H1 (cell line): ENCODE measurements at regions not wholly inside any gene's neighbourhood (a gene's known extent, or its start where the extent isn't known, plus 50 kb on each side); places are given as distances from the start of the nearest gene placed in this dataset.

Experiments
- CTCF ChIA-PET: fragments of 300-600 bp; sonication (Branson Sonifier 250); formaldehyde crosslinking; loops from one replicate; lab custom pipeline; 2021; ENCODE audit not compliant: partially characterized antibody; lab: Charles Lee
- POLR2A ChIA-PET: fragments of 300-600 bp; sonication (Branson Sonifier 250); formaldehyde crosslinking; loops from one replicate; lab custom pipeline; 2021; ENCODE audit warnings: inconsistent platforms; ENCODE audit not compliant: partially characterized antibody; lab: Charles Lee
- DNase-seq, 2 experiments: peaks; one replicate each; pipeline versions ENCODE4 v3.0.0 to v3.0.0-alpha.2; 2010 to 2022; ENCODE audit warnings: low spot score in 2 of 2, low read depth in 1 of 2, mixed read lengths in 1 of 2
- FAIRE-seq: peaks from 2 replicates; lab custom pipeline; 2011; peaks lifted over from hg19 to GRCh38; lab: Jason Lieb, UNC
- H2AFZ ChIP-seq: 2 replicates; pipeline ENCODE4 v1.8.1; 2012; ENCODE audit warnings: low read length, inconsistent platforms
- H2AK5ac ChIP-seq: 2 replicates; pipeline ENCODE4 v1.6.1; 2013; ENCODE audit warnings: low read depth, low read length
- H2BK120ac ChIP-seq: replicated peaks from 2 replicates; pipeline ENCODE3; 2013; ENCODE audit warnings: low read depth, low read length, inconsistent platforms
- H2BK12ac ChIP-seq: 2 replicates; pipeline ENCODE4 v1.6.1; 2013; ENCODE audit warnings: low read depth, low read length
- H2BK15ac ChIP-seq: 2 replicates; pipeline ENCODE4 v1.6.1; 2013; ENCODE audit warnings: low read length
- H2BK20ac ChIP-seq: 2 replicates; pipeline ENCODE4 v1.6.1; 2013; ENCODE audit warnings: low read length
- H2BK5ac ChIP-seq: 2 replicates; pipeline ENCODE4 v1.6.1; 2013; ENCODE audit warnings: low read depth, low read length
- H3K14ac ChIP-seq: 2 replicates; pipeline ENCODE4 v1.6.1; 2013; ENCODE audit warnings: inconsistent platforms; ENCODE audit not compliant: insufficient read length
- H3K18ac ChIP-seq: 2 replicates; pipeline ENCODE4 v1.6.1; 2013; ENCODE audit warnings: low read length; ENCODE audit errors: extremely low read depth
- H3K23ac ChIP-seq: 2 replicates; pipeline ENCODE4 v1.6.1; 2013; ENCODE audit warnings: inconsistent platforms; ENCODE audit not compliant: insufficient read length
- H3K23me2 ChIP-seq: 2 replicates; pipeline ENCODE4 v1.6.1; 2013; ENCODE audit warnings: low read depth, low read length
- H3K27ac ChIP-seq: 2 replicates; pipeline ENCODE4 v1.6.1; 2011; ENCODE audit warnings: low read depth, low read length, inconsistent platforms
- H3K27me3 ChIP-seq, 4 experiments: replicated peaks in 1 of 4; 1 replicate in 1 of 4; 2 replicates in 3 of 4; pipeline versions ENCODE4 v1.6.1 to v1.8.1; 2011 to 2013; ENCODE audit warnings: low read length in 3 of 4, mild to moderate bottlenecking in 3 of 4, inconsistent platforms in 2 of 4, mixed read lengths in 2 of 4, moderate library complexity in 1 of 4; ENCODE audit not compliant: control insufficient read depth in 3 of 4, insufficient read depth in 3 of 4; ENCODE audit errors: extremely low read depth in 1 of 4
- H3K36me3 ChIP-seq, 4 experiments: 2 replicates each; pipeline versions ENCODE4 v1.6.1 to v1.8.1; 2011 to 2013; ENCODE audit warnings: mild to moderate bottlenecking in 4 of 4, low read length in 3 of 4, moderate library complexity in 2 of 4, control low read depth in 1 of 4, inconsistent platforms in 1 of 4; ENCODE audit not compliant: insufficient read depth in 4 of 4, control insufficient read depth in 2 of 4
- H3K4ac ChIP-seq: replicated peaks from 2 replicates; pipeline ENCODE3; 2013; ENCODE audit warnings: low read length, low read depth, mixed read lengths, inconsistent platforms; ENCODE audit not compliant: insufficient read length
- H3K4me1 ChIP-seq, 4 experiments: replicated peaks in 1 of 4; 1 replicate in 1 of 4; 2 replicates in 3 of 4; pipeline versions ENCODE4 v1.6.1 to v1.8.1; 2011 to 2013; ENCODE audit warnings: low read length in 3 of 4, inconsistent platforms in 2 of 4, mixed read lengths in 1 of 4; ENCODE audit not compliant: insufficient read depth in 4 of 4, control insufficient read depth in 3 of 4
- H3K4me2 ChIP-seq, 2 experiments: 2 replicates each; pipeline versions ENCODE4 v1.6.1 to v1.8.1; 2011 to 2013; ENCODE audit warnings: low read depth in 2 of 2, low read length in 2 of 2, control low read depth in 1 of 2, inconsistent platforms in 1 of 2, mild to moderate bottlenecking in 1 of 2; ENCODE audit not compliant: insufficient read depth in 1 of 2
- H3K4me3 ChIP-seq, 4 experiments: fragments of 200-600, 300-600 bp in 1 of 4; sonication (generic), shearing (Covaris generic), sonication (Bioruptor Twin) in 1 of 4; 2 replicates each; pipeline versions ENCODE4 v1.5.1 to v1.8.1; 2011 to 2016; ENCODE audit warnings: low read length in 4 of 4, low read depth in 3 of 4, control low read depth in 2 of 4, inconsistent platforms in 2 of 4, mild to moderate bottlenecking in 2 of 4, mixed read lengths in 1 of 4, moderate library complexity in 1 of 4; ENCODE audit not compliant: insufficient read depth in 2 of 4; ENCODE audit errors: extremely low read depth in 1 of 4
- H3K56ac ChIP-seq: replicated peaks from 2 replicates; pipeline ENCODE3; 2013; ENCODE audit warnings: low read depth, mild to moderate bottlenecking, mixed read lengths, low read length, inconsistent platforms; ENCODE audit not compliant: insufficient read length
- H3K79me1 ChIP-seq: 2 replicates; pipeline ENCODE4 v1.6.1; 2013; ENCODE audit warnings: low read depth, low read length, control low read depth
- H3K79me2 ChIP-seq, 2 experiments: 2 replicates each; pipeline versions ENCODE4 v1.6.1 to v1.8.1; 2012 to 2013; ENCODE audit warnings: low read length in 2 of 2, mild to moderate bottlenecking in 2 of 2, inconsistent platforms in 1 of 2; ENCODE audit not compliant: insufficient read depth in 2 of 2, control insufficient read depth in 1 of 2
- H3K9ac ChIP-seq, 4 experiments: replicated peaks in 1 of 4; 1 replicate in 1 of 4; 2 replicates in 3 of 4; pipeline versions ENCODE4 v1.6.1 to v1.8.1; 2011 to 2013; ENCODE audit warnings: low read depth in 3 of 4, low read length in 3 of 4, control low read depth in 2 of 4, mild to moderate bottlenecking in 2 of 4, moderate library complexity in 2 of 4, inconsistent platforms in 1 of 4; ENCODE audit errors: extremely low read depth in 1 of 4
- H3K9me3 ChIP-seq, 2 experiments: 2 replicates each; pipeline versions ENCODE4 v1.6.1 to v1.8.1; 2012 to 2013; ENCODE audit warnings: mild to moderate bottlenecking in 2 of 2, moderate library complexity in 2 of 2, control low read depth in 1 of 2, inconsistent platforms in 1 of 2, low read depth in 1 of 2, low read length in 1 of 2, mixed read lengths in 1 of 2; ENCODE audit not compliant: insufficient read depth in 2 of 2
- H4K20me1 ChIP-seq, 2 experiments: replicated peaks in 1 of 2; 2 replicates each; pipeline versions ENCODE3 to v1.8.1; 2011 to 2013; ENCODE audit warnings: inconsistent platforms in 2 of 2, low read length in 2 of 2, mild to moderate bottlenecking in 1 of 2; ENCODE audit not compliant: insufficient read depth in 2 of 2, control insufficient read depth in 1 of 2
- H4K5ac ChIP-seq: 2 replicates; pipeline ENCODE4 v1.6.1; 2013; ENCODE audit warnings: low read length, low read depth, mixed read lengths, inconsistent platforms; ENCODE audit not compliant: insufficient read length
- H4K8ac ChIP-seq: 2 replicates; pipeline ENCODE4 v1.8.0; 2013; ENCODE audit warnings: mild to moderate bottlenecking, moderate library complexity, low read length, inconsistent platforms; ENCODE audit not compliant: insufficient read depth; ENCODE audit errors: extremely low read depth
- H4K91ac ChIP-seq: replicated peaks from 2 replicates; pipeline ENCODE3; 2013; ENCODE audit warnings: low read length, mixed read lengths, inconsistent platforms; ENCODE audit not compliant: insufficient read length
- CHD7 ChIP-seq: fragments of 300-600 bp; sonication (generic); IDR thresholded peaks from 2 replicates; pipeline ENCODE4 v1.7.1; 2012; ENCODE audit warnings: low read length, moderate library complexity, mild to moderate bottlenecking, inconsistent platforms; ENCODE audit not compliant: insufficient replicate concordance
- WGBS, 2 experiments: shearing (Covaris generic) in 1 of 2; methylation state at CpG; one replicate each; pipeline versions ENCODE4 v1.1.6 to v1.1.7; 2013 to 2015; ENCODE audit warnings: low lambda C conversion rate in 2 of 2, mixed read lengths in 2 of 2, inconsistent platforms in 1 of 2, low coverage in 1 of 2, missing lambda C conversion rate in 1 of 2; ENCODE audit not compliant: insufficient replicate concordance in 2 of 2, insufficient coverage in 1 of 2, insufficient read length in 1 of 2; ENCODE audit errors: extremely low coverage in 1 of 2, missing lambda C conversion rate in 1 of 2; 5-methylcytosine and 5-hydroxymethylcytosine counted together

GRCh38 chr5:113817683-113818082, 304.2 kb downstream of the YTHDC2 start:
- Histone ChIP-seq H4K8ac (no peak overlapping the region), H3K27ac (no peak overlapping the region), H2BK120ac (no peak overlapping the region), H2AK5ac (no peak overlapping the region), H2BK5ac (no peak overlapping the region), H4K20me1 (no peaks in the 10 kb centered on the region), H3K79me2 (no peaks in the 10 kb centered on the region), H3K23me2 (no peaks in the 10 kb centered on the region), H3K79me1 (no peaks in the 10 kb centered on the region), H2AFZ (no peak overlapping the region), H3K36me3 (no peaks in the 10 kb centered on the region), H3K27me3 (no peaks in the 10 kb centered on the region), H3K23ac (no peak overlapping the region), H3K4ac (no peak overlapping the region), H3K9me3 (no peaks in the 10 kb centered on the region), H3K4me1 (no peaks in the 10 kb centered on the region), H3K4me2 (no peak overlapping the region), H4K91ac (no peak overlapping the region), H3K56ac (no peak overlapping the region), H2BK20ac (no peak overlapping the region), H3K14ac (no peak overlapping the region), H3K9ac (no peak overlapping the region), H2BK15ac (no peak overlapping the region), H4K5ac (no peak overlapping the region), H3K4me3 (no peak overlapping the region), H3K18ac (no peak overlapping the region), H2BK12ac (no peak overlapping the region)
- POLR2A ChIA-PET: no interaction called here
- CTCF ChIA-PET: interaction anchor here (0.9 kb wide), 1 partner anchor 10 kb away, joined by 3 read pairs; no protein-coding TSS in a partner anchor
- 86% methylated on average over 3 of the region's 3 CpGs; no CpG with 5 or more reads in 1 of the 2 experiments for whole genome bisulfite sequencing, 2 experiments
- DNase-seq: no peak
- FAIRE-seq: no peak
- no peak for TF ChIP-seq CHD7
